Keratinocyte (primary cell): ENCODE measurements at regions not wholly inside any gene's neighbourhood (a gene's known extent, or its start where the extent isn't known, plus 50 kb on each side); places are given as distances from the start of the nearest gene placed in this dataset.

Experiments used
- DNase-seq: peaks from one replicate; pipeline ENCODE4 v3.0.0-alpha.2; 2011; ENCODE audit warnings: low read depth, missing footprints, low spot score
- FAIRE-seq: peaks from 2 replicates; lab custom pipeline; 2011; peaks lifted over from hg19 to GRCh38; lab: Jason Lieb, UNC
- H2AFZ ChIP-seq: 2 replicates; pipeline ENCODE4 v1.6.0; 2012; ENCODE audit warnings: low read length, control low read depth, inconsistent platforms; ENCODE audit not compliant: control insufficient read depth
- H3K27ac ChIP-seq: 2 replicates; pipeline ENCODE4 v1.5.1; 2011; ENCODE audit warnings: low read length; ENCODE audit not compliant: control insufficient read depth, insufficient read depth
- H3K27me3 ChIP-seq: 3 replicates; pipeline ENCODE4 v1.6.0; 2011; ENCODE audit warnings: low read length; ENCODE audit not compliant: control insufficient read depth, insufficient read depth; ENCODE audit errors: extremely low read depth
- H3K36me3 ChIP-seq, 2 experiments: 2 replicates in 1 of 2; 3 replicates in 1 of 2; pipeline ENCODE4 v1.5.1; 2011; ENCODE audit warnings: low read length in 2 of 2, mild to moderate bottlenecking in 1 of 2; ENCODE audit not compliant: control insufficient read depth in 2 of 2, insufficient read depth in 2 of 2; ENCODE audit errors: extremely low read depth in 1 of 2
- H3K4me1 ChIP-seq: 3 replicates; pipeline ENCODE4 v1.5.1; 2011; ENCODE audit warnings: low read length; ENCODE audit not compliant: control insufficient read depth, insufficient read depth; ENCODE audit errors: extremely low read depth
- H3K4me2 ChIP-seq: 3 replicates; pipeline ENCODE4 v1.6.0; 2011; ENCODE audit warnings: low read depth, low read length; ENCODE audit not compliant: control insufficient read depth, insufficient read depth; ENCODE audit errors: extremely low read depth
- H3K4me3 ChIP-seq, 3 experiments: fragments of 200-600 bp in 1 of 3; sonication (generic) in 1 of 3; 2 replicates in 2 of 3; 3 replicates in 1 of 3; pipeline ENCODE4 v1.5.1; 2011 to 2016; ENCODE audit warnings: low read length in 3 of 3, mild to moderate bottlenecking in 3 of 3, control low read depth in 2 of 3, inconsistent platforms in 1 of 3, low read depth in 1 of 3, mixed read lengths in 1 of 3, mixed run types in 1 of 3, moderate library complexity in 1 of 3; ENCODE audit not compliant: control insufficient read depth in 2 of 3, insufficient read depth in 2 of 3; ENCODE audit errors: extremely low read depth in 1 of 3
- H3K79me2 ChIP-seq: 2 replicates; pipeline ENCODE4 v1.6.0; 2012; ENCODE audit warnings: low read length; ENCODE audit not compliant: control insufficient read depth, insufficient read depth
- H3K9ac ChIP-seq: 3 replicates; pipeline ENCODE4 v1.6.0; 2011; ENCODE audit warnings: low read length; ENCODE audit not compliant: control insufficient read depth, insufficient read depth; ENCODE audit errors: extremely low read depth
- H3K9me1 ChIP-seq: 3 replicates; pipeline ENCODE4 v1.6.0; 2011; ENCODE audit warnings: low read length; ENCODE audit not compliant: control insufficient read depth, insufficient read depth; ENCODE audit errors: extremely low read depth
- H3K9me3 ChIP-seq: 2 replicates; pipeline ENCODE4 v1.5.1; 2012; ENCODE audit warnings: low read depth, low read length; ENCODE audit not compliant: control insufficient read depth
- H4K20me1 ChIP-seq: 3 replicates; pipeline ENCODE4 v1.6.0; 2011; ENCODE audit warnings: low read length; ENCODE audit not compliant: control insufficient read depth, insufficient read depth; ENCODE audit errors: extremely low read depth
- CTCF ChIP-seq, 3 experiments: IDR thresholded peaks in 1 of 3; conservative IDR thresholded peaks in 1 of 3; optimal IDR thresholded peaks in 1 of 3; 2 replicates in 2 of 3; 3 replicates in 1 of 3; pipeline versions ENCODE3 to v1.5.1; 2011; ENCODE audit warnings: low read length in 3 of 3, mild to moderate bottlenecking in 3 of 3, moderate library complexity in 2 of 3, control low read depth in 1 of 3, inconsistent platforms in 1 of 3; ENCODE audit not compliant: insufficient read depth in 2 of 3; ENCODE audit errors: extremely low read depth in 1 of 3
- EZH2 ChIP-seq: IDR thresholded peaks from one replicate; pipeline ENCODE4 v1.6.1; 2012; ENCODE audit warnings: inconsistent platforms, mild to moderate bottlenecking, low read length, moderate library complexity
- dilution Hi-C: fragments of 300-500 bp; cut with MboI; formaldehyde crosslinking; loops from one replicate; pipeline ENCODE4 v1.7.0; 2020; ENCODE audit warnings: low sequenced_read_pairs; ENCODE audit not compliant: extremely low pct_ligation_motif_present

GRCh38 chr2:104707056-104707455 is 146.9 kb upstream of the POU3F3 start:
- no peak overlapping the region for H2AFZ ChIP-seq
- H3K36me3 ChIP-seq, result no peaks in the 10 kb centered on the region
- no peak for DNase-seq
- TF ChIP-seq EZH2 (no peak), CTCF (optimal IDR thresholded peaks at IDR 0.05 in 1 of 3, IDR thresholded peaks at IDR 0.05 in 1 of 3, conservative IDR thresholded peaks at IDR 0.05 in 1 of 3; ENCODE audit: extremely low read depth in 1 of 3, insufficient read depth in 2 of 3, low read length in 3 of 3) (no peak)
- no peak overlapping the region for H3K4me3 ChIP-seq
- peaks cover 12% of the 10 kb centered on the region for H3K4me1 ChIP-seq
- no peak for FAIRE-seq
- dilution Hi-C loops, result no loop called here
- H3K27ac ChIP-seq, result no peak overlapping the region
- no peaks in the 10 kb centered on the region for H3K79me2 ChIP-seq
- no peaks in the 10 kb centered on the region for H3K9me1 ChIP-seq
- no peak overlapping the region for H3K4me2 ChIP-seq
- no peaks in the 10 kb centered on the region for H4K20me1 ChIP-seq
- no peaks in the 10 kb centered on the region for H3K9me3 ChIP-seq
- no peaks in the 10 kb centered on the region for H3K27me3 ChIP-seq
- no peak overlapping the region for H3K9ac ChIP-seq

- Histone ChIP-seq H3K79me2 (no peaks in the 10 kb centered on the region), H3K36me3 (no peaks in the 10 kb centered on the region), H3K27me3 (no peaks in the 10 kb centered on the region), H3K4me3 (no peak overlapping the region), H3K9me1 (no peaks in the 10 kb centered on the region), H3K9ac (no peak overlapping the region), H3K4me1 (peaks cover under 1% of the 10 kb centered on the region), H3K27ac (no peak overlapping the region), H3K4me2 (no peak overlapping the region), H4K20me1 (no peaks in the 10 kb centered on the region), H2AFZ (no peak overlapping the region), H3K9me3 (no peaks in the 10 kb centered on the region)
- no peak for FAIRE-seq
- dilution Hi-C loops, result no loop called here
- no peak for TF ChIP-seq EZH2
- no peak for TF ChIP-seq CTCF (optimal IDR thresholded peaks at IDR 0.05 in 1 of 3, IDR thresholded peaks at IDR 0.05 in 1 of 3, conservative IDR thresholded peaks at IDR 0.05 in 1 of 3; ENCODE audit: extremely low read depth in 1 of 3, insufficient read depth in 2 of 3, low read length in 3 of 3)
- no peak for DNase-seq
These were observed 144.9 kb upstream of the POU3F3 start for GRCh38 chr2:104708967-104709366.
